ENCODE measurements at regions not wholly inside any gene's neighbourhood (a gene's known extent, or its start where the extent isn't known, plus 50 kb on each side); places are given as distances from the start of the nearest gene placed in this dataset.

DNA sequence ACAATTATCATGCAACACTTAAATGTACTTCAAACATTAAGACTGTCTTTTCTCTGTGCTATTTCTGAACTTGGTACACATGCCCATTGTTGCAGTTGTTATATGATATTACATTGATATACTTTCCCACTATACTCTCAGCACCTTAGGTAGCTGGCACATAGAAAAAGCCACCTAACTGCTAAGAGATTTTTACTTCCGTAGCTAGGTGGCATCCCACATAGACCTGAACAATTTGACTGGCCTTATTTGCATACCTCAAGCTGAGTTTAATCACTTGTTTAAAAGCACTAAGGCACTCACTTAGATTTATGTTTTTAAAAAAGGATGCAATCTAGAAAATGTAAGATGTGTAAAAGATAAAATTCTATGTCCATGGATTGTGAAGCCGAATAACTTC, 194.2 kb downstream of the POU4F1 start:
- H2AK5ac ChIP-seq (ENCODE audit: low read length) = no peak overlapping the region
- H4K12ac ChIP-seq (ENCODE audit: low read depth, low read length) = no peak overlapping the region
- no peaks in the 10 kb centered on the region for H3K79me1 ChIP-seq (ENCODE audit: low read length)
- no peaks in the 10 kb centered on the region for H3K27me3 ChIP-seq (ENCODE audit: insufficient read depth, low read length)
- no peak overlapping the region for H3K9ac ChIP-seq (ENCODE audit: low read length)
- H2BK12ac ChIP-seq (ENCODE audit: low read length) = no peak overlapping the region
- H3K79me2 ChIP-seq (ENCODE audit: control insufficient read depth, insufficient read depth, low read length, poor library complexity) = no peaks in the 10 kb centered on the region
- H3K4me3 ChIP-seq (ENCODE audit: low read depth, low read length) = no peak overlapping the region
- WGBS (ENCODE audit: extremely low coverage, insufficient coverage, insufficient read length) = no CpG with 5 or more reads among the region's 2 CpGs
- no peak overlapping the region for H3K14ac ChIP-seq (ENCODE audit: low read length)
- H4K91ac ChIP-seq (ENCODE audit: low read depth, low read length) = no peak overlapping the region
- H3K9me3 ChIP-seq (ENCODE audit: insufficient read depth, low read depth, low read length) = no peaks in the 10 kb centered on the region
- no peaks in the 10 kb centered on the region for H3K36me3 ChIP-seq (ENCODE audit: control insufficient read depth in 1 of 2, insufficient read depth in 2 of 2, low read length in 2 of 2)
- no peak overlapping the region for H3K18ac ChIP-seq (ENCODE audit: low read length)
- no peak overlapping the region for H3K4me2 ChIP-seq (ENCODE audit: low read length)
- no peak overlapping the region for H3K27ac ChIP-seq (ENCODE audit: low read depth, low read length)
- H4K8ac ChIP-seq (ENCODE audit: low read depth, low read length) = no peak overlapping the region
- DNase-seq = no peak
- H3K4ac ChIP-seq (ENCODE audit: low read depth, low read length) = no peak overlapping the region
- H3K23ac ChIP-seq (ENCODE audit: low read length) = no peak overlapping the region
- H2AFZ ChIP-seq (ENCODE audit: insufficient read depth, low read length, poor library complexity) = no peak overlapping the region
- no peak overlapping the region for H2BK5ac ChIP-seq (ENCODE audit: low read depth, low read length, poor library complexity)
- no peak overlapping the region for H2BK120ac ChIP-seq (ENCODE audit: insufficient read depth, low read length, poor library complexity)
- no peaks in the 10 kb centered on the region for H3K4me1 ChIP-seq (ENCODE audit: control insufficient read depth in 1 of 2, insufficient read depth in 2 of 2, low read length in 2 of 2)

- Histone ChIP-seq H3K18ac (ENCODE audit: low read length) (no peak overlapping the region), H3K27ac (ENCODE audit: low read depth, low read length) (no peak overlapping the region)
Observed at GRCh38 chr13:78404846-78405360, 198.4 kb downstream of the POU4F1 start.

DNA sequence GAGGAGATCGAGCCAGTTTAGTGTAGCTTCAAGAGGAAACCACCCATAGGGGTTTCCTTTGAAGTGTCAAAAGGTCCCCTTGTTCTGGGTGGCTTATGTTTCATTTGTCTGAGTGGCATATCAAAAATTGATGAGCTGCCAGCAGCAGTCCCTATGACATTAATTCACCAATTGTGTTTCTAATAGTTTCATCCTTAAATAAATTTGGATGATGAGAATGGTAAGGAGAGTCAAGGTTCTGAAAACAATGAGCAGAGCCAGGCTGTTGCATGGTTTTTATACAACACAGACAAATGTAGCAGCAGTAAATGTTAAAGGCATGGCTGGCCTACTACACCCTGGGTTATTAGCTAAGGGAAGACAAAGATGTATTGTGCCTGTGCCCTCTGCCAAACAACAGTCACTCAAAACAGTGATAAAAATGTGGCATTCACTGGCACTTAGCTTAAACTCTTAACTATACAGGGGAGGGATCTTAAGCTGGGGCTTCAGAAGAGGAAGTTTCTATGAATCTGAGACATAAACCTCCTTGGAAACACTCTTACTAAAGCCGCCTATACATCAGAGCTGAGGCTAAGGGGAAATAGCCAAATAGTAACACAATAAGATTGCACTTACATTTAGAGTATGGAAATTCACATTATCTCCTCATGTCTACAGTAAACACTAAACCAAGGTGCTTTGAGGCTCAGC, 200.5 kb downstream of the POU4F1 start:
- H3K79me1 ChIP-seq (ENCODE audit: low read length) = no peaks in the 10 kb centered on the region
- H3K9ac ChIP-seq (ENCODE audit: low read length) = no peak overlapping the region
- H2AK5ac ChIP-seq (ENCODE audit: low read length) = no peak overlapping the region
- H3K4me2 ChIP-seq (ENCODE audit: low read length) = no peak overlapping the region
- no peak overlapping the region for H3K4me3 ChIP-seq (ENCODE audit: low read depth, low read length)
- H4K91ac ChIP-seq (ENCODE audit: low read depth, low read length) = no peak overlapping the region
- no CpG with 5 or more reads among the region's 2 CpGs for WGBS (ENCODE audit: extremely low coverage, insufficient coverage, insufficient read length)
- no peaks in the 10 kb centered on the region for H3K36me3 ChIP-seq (ENCODE audit: control insufficient read depth in 1 of 2, insufficient read depth in 2 of 2, low read length in 2 of 2)
- DNase-seq = no peak
- H3K79me2 ChIP-seq (ENCODE audit: control insufficient read depth, insufficient read depth, low read length, poor library complexity) = no peaks in the 10 kb centered on the region
- no peak overlapping the region for H3K4ac ChIP-seq (ENCODE audit: low read depth, low read length)
- H4K12ac ChIP-seq (ENCODE audit: low read depth, low read length) = no peak overlapping the region
- no peaks in the 10 kb centered on the region for H3K4me1 ChIP-seq (ENCODE audit: control insufficient read depth in 1 of 2, insufficient read depth in 2 of 2, low read length in 2 of 2)
- H2BK5ac ChIP-seq (ENCODE audit: low read depth, low read length, poor library complexity) = no peak overlapping the region
- H3K27me3 ChIP-seq (ENCODE audit: insufficient read depth, low read length) = no peaks in the 10 kb centered on the region
- no peak overlapping the region for H2BK120ac ChIP-seq (ENCODE audit: insufficient read depth, low read length, poor library complexity)
- H4K8ac ChIP-seq (ENCODE audit: low read depth, low read length) = no peak overlapping the region
- H3K18ac ChIP-seq (ENCODE audit: low read length) = no peak overlapping the region
- H2AFZ ChIP-seq (ENCODE audit: insufficient read depth, low read length, poor library complexity) = no peak overlapping the region
- no peak overlapping the region for H3K27ac ChIP-seq (ENCODE audit: low read depth, low read length)
- no peak overlapping the region for H3K14ac ChIP-seq (ENCODE audit: low read length)
- H3K9me3 ChIP-seq (ENCODE audit: insufficient read depth, low read depth, low read length) = no peaks in the 10 kb centered on the region
- H3K23ac ChIP-seq (ENCODE audit: low read length) = no peak overlapping the region
- H2BK12ac ChIP-seq (ENCODE audit: low read length) = no peak overlapping the region

More at GRCh38 chr13:78404846-78405360, 198.4 kb downstream of the POU4F1 start:
- Histone ChIP-seq H3K9ac (ENCODE audit: low read length) (no peak overlapping the region), H3K36me3 (ENCODE audit: control insufficient read depth in 1 of 2, insufficient read depth in 2 of 2, low read length in 2 of 2) (no peaks in the 10 kb centered on the region), H3K23ac (ENCODE audit: low read length) (no peak overlapping the region), H2BK5ac (ENCODE audit: low read depth, low read length, poor library complexity) (no peak overlapping the region), H2BK12ac (ENCODE audit: low read length) (no peak overlapping the region), H3K14ac (ENCODE audit: low read length) (no peak overlapping the region), H4K12ac (ENCODE audit: low read depth, low read length) (no peak overlapping the region), H3K4me2 (ENCODE audit: low read length) (no peak overlapping the region), H4K8ac (ENCODE audit: low read depth, low read length) (no peak overlapping the region), H3K9me3 (ENCODE audit: insufficient read depth, low read depth, low read length) (no peaks in the 10 kb centered on the region), H2AK5ac (ENCODE audit: low read length) (no peak overlapping the region), H3K27me3 (ENCODE audit: insufficient read depth, low read length) (no peaks in the 10 kb centered on the region), H3K79me1 (ENCODE audit: low read length) (no peaks in the 10 kb centered on the region), H4K91ac (ENCODE audit: low read depth, low read length) (no peak overlapping the region), H3K4me3 (ENCODE audit: low read depth, low read length) (no peak overlapping the region), H2BK120ac (ENCODE audit: insufficient read depth, low read length, poor library complexity) (no peak overlapping the region), H2AFZ (ENCODE audit: insufficient read depth, low read length, poor library complexity) (no peak overlapping the region), H3K4ac (ENCODE audit: low read depth, low read length) (no peak overlapping the region), H3K4me1 (ENCODE audit: control insufficient read depth in 1 of 2, insufficient read depth in 2 of 2, low read length in 2 of 2) (no peaks in the 10 kb centered on the region), H3K79me2 (ENCODE audit: control insufficient read depth, insufficient read depth, low read length, poor library complexity) (no peaks in the 10 kb centered on the region)
- no peak for DNase-seq
- WGBS (ENCODE audit: extremely low coverage, insufficient coverage, insufficient read length) = no CpG with 5 or more reads among the region's 6 CpGs

GRCh38 chr13:78401873-78402707, 201.3 kb downstream of the POU4F1 start:
- no peak overlapping the region for H2AFZ ChIP-seq (ENCODE audit: insufficient read depth, low read length, poor library complexity)
- H4K8ac ChIP-seq (ENCODE audit: low read depth, low read length) = no peak overlapping the region
- no peaks in the 10 kb centered on the region for H3K79me1 ChIP-seq (ENCODE audit: low read length)
- WGBS (ENCODE audit: extremely low coverage, insufficient coverage, insufficient read length) = no CpG with 5 or more reads among the region's 7 CpGs
- H3K14ac ChIP-seq (ENCODE audit: low read length) = no peak overlapping the region
- no peaks in the 10 kb centered on the region for H3K27me3 ChIP-seq (ENCODE audit: insufficient read depth, low read length)
- no peak overlapping the region for H4K12ac ChIP-seq (ENCODE audit: low read depth, low read length)
- no peak overlapping the region for H2BK5ac ChIP-seq (ENCODE audit: low read depth, low read length, poor library complexity)
- H3K4me3 ChIP-seq (ENCODE audit: low read depth, low read length) = no peak overlapping the region
- no peak overlapping the region for H3K23ac ChIP-seq (ENCODE audit: low read length)
- no peak overlapping the region for H3K9ac ChIP-seq (ENCODE audit: low read length)
- H4K91ac ChIP-seq (ENCODE audit: low read depth, low read length) = no peak overlapping the region
- H3K4me2 ChIP-seq (ENCODE audit: low read length) = no peak overlapping the region
- no peak overlapping the region for H2AK5ac ChIP-seq (ENCODE audit: low read length)
- H3K79me2 ChIP-seq (ENCODE audit: control insufficient read depth, insufficient read depth, low read length, poor library complexity) = no peaks in the 10 kb centered on the region
- DNase-seq = no peak
- no peak overlapping the region for H2BK12ac ChIP-seq (ENCODE audit: low read length)
- no peak overlapping the region for H3K27ac ChIP-seq (ENCODE audit: low read depth, low read length)
- no peak overlapping the region for H3K4ac ChIP-seq (ENCODE audit: low read depth, low read length)
- H3K36me3 ChIP-seq (ENCODE audit: control insufficient read depth in 1 of 2, insufficient read depth in 2 of 2, low read length in 2 of 2) = no peaks in the 10 kb centered on the region
- H3K18ac ChIP-seq (ENCODE audit: low read length) = no peak overlapping the region
- no peaks in the 10 kb centered on the region for H3K4me1 ChIP-seq (ENCODE audit: control insufficient read depth in 1 of 2, insufficient read depth in 2 of 2, low read length in 2 of 2)
- no peaks in the 10 kb centered on the region for H3K9me3 ChIP-seq (ENCODE audit: insufficient read depth, low read depth, low read length)
- no peak overlapping the region for H2BK120ac ChIP-seq (ENCODE audit: insufficient read depth, low read length, poor library complexity)

Measured in trophoblast cell (in vitro differentiated cells and primary cell).